GM21529 (cell line): ENCODE measurements at regions not wholly inside any gene's neighbourhood (a gene's known extent, or its start where the extent isn't known, plus 50 kb on each side); places are given as distances from the start of the nearest gene placed in this dataset.

Experiments
- ATAC-seq: cut with Tn5 transposase; IDR thresholded peaks from one replicate; pipeline ENCODE4 v1.9.1; 2021; ENCODE audit not compliant: unreplicated experiment

DNA sequence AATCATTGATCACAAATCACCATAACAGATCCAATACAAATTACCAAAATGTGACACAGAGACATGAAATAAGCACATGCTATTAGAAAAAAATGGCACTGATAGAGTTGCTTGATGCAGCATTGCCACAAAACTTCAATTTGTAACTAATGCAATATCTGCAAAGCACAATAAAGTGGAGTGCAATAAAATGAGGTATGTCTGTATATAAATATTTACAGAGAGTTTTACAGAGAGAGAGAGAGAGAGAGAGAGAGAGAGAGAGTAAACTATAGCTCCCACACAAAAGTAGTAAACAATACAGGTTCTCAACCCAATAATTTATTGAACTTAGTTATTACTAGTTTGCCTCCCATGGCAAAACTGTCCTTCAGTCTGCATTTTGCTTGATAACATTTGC lies 1807.0 kb downstream of the SUCLG1 start:
- ATAC-seq: no peak

GRCh38 chr2:82650038-82650437 lies 1809.0 kb downstream of the SUCLG1 start:
- no peak for ATAC-seq

GRCh38 chr2:82641598-82642180 lies 1817.4 kb downstream of the SUCLG1 start:
- no peak for ATAC-seq

DNA sequence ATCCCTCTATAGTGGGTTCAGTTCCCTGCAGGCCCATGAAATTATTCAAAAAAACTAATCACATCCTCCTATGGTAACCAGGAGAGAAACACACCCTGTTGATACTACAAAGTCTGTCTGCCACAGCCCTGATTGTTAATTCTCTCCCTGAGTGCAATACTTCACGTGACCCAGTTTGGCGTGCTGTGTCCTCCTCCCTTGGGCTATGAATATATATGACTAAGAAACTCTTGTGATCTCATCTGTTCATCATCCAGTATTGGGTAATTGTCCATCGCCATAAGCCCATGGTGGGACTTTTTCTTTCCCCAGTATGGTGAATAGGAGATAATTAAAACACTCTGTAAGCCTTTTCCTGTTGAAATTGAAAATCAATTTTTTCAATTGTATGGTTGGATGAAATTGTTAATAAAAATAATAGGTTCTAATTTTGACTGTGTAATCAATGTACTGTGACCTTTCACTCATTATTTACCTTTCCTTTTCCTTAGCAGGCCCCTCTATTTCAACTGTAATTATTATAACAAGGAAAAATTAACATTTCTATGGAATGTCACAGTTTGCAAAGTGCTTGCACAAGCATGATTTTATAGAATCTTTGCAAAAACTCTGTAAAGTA lies 1822.6 kb downstream of the SUCLG1 start:
- no peak for ATAC-seq

- ATAC-seq: no peak
These were observed 1860.1 kb downstream of the SUCLG1 start for GRCh38 chr2:82599021-82599420.

DNA sequence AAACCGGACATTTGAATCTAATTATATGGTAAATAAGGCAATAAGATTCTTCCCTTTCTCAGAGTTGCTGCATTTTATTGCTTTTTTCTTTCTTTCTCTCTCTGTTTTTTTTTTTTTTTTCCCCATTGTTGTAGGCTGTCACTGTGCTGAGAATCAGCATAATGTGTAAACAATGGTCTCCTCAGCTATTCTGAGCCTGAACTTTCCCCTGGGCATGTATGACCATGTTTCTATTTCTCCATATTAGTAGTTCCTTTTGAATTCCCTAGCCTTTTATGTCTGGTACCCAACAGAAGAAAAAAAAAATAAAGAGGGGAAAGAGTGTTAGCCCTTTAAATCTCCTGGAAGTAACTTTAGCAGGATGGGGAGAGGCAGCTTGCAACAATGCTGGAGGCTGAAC lies 1862.5 kb downstream of the SUCLG1 start:
- no peak for ATAC-seq

GRCh38 chr2:82591718-82592117 lies 1867.4 kb downstream of the SUCLG1 start:
- ATAC-seq: no peak

DNA sequence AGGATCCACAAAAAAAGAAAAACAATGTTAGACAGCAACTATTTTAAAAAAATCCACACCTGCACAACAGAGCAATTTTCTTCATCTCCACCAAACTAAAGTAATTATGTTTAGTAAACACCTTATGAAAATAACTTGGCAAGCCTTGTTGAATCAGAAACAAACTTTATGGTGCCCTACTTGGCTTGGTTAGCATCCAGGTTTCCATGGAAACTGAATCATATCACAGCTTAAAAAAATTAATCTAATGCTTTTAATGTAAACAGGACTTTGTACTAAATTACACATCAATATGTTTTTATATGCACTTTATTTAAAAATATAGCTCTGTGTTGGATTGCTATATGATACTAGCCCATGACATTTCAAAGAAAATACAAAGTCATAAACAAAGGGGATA lies 1882.4 kb downstream of the SUCLG1 start:
- ATAC-seq: no peak

DNA sequence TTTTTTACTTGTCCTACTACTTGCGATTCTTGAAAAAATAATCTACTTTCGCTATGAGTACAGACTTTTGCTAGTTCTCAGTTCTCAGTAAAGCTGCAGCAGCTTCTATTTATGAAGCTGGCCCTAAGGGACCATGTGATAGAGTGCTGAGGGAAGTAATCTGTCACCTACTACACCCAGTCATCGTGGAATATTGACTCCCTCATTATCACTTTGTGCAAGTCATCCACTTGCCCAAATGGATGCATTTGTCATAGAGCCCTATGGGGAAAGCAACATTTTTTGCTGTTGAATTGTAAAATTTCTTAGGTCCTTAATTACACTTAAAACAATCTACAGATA lies 1919.8 kb downstream of the SUCLG1 start:
- no peak for ATAC-seq

GRCh38 chr2:82538590-82539279 lies 1920.3 kb downstream of the SUCLG1 start:
- ATAC-seq: no peak

GRCh38 chr2:82528288-82528687 lies 1930.8 kb downstream of the SUCLG1 start:
- no peak for ATAC-seq

- no peak for ATAC-seq
These were observed 1932.0 kb downstream of the SUCLG1 start for GRCh38 chr2:82527124-82527523.

- no peak for ATAC-seq
These were observed 1932.8 kb downstream of the SUCLG1 start for GRCh38 chr2:82526277-82526676.

DNA sequence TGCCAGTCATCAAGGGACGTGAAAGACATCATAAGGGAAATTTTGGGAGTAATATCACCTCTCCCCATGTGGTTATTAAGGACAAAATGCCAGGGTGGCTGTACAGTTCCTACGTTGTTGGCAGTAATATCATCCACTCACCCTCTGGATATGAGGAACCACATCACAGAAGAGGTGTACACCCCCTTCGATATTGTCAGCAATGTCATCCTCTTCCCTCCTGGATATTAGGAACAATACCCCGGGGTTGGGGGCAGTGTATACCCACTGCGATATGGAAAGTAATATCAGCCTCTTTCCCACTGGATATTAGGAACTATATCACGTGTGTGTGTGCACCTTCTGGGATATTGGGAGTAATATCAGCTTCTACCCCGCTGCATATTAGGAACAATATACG lies 1933.3 kb downstream of the SUCLG1 start:
- no peak for ATAC-seq

DNA sequence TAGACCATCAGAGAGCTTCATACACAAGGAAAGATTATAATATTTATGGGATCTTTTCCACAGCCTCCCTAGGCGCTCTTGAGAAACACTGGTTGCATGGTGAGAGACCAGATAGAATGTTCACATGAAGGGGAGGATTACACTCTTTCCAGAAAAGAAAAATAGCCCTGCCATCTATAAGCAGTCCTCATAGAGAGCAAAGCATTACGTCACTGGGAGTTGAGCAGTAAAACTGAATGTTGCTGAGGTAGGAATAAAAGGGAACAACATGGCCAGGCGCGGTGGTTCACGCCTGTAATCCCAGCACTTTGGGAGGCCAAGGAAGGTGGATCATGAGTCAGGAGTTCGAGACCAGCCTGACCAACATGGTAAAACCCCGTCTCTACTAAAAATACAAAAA lies 1934.3 kb downstream of the SUCLG1 start:
- no peak for ATAC-seq

DNA sequence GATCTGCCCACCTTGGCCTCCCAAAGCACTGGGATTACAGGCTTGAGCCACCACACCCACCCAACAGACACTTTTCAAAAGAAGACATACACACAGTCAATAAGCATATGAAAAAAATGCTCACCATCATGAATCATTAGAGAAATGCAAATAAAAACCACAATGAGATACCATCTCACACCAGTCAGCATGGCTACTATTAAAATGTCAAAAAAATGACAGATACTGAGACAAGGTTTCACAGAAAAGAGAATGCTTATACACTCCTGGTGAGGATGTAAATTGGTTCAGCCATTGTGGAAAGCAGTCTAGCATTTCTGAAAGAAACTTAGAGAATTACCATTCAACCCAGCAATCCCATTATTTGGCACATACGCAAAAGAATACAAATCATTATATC lies 1947.2 kb downstream of the SUCLG1 start:
- ATAC-seq: no peak

GRCh38 chr2:82508702-82509101 lies 1950.4 kb downstream of the SUCLG1 start:
- ATAC-seq: no peak

- ATAC-seq: no peak
These were observed 1951.4 kb downstream of the SUCLG1 start for GRCh38 chr2:82507657-82508056.

DNA sequence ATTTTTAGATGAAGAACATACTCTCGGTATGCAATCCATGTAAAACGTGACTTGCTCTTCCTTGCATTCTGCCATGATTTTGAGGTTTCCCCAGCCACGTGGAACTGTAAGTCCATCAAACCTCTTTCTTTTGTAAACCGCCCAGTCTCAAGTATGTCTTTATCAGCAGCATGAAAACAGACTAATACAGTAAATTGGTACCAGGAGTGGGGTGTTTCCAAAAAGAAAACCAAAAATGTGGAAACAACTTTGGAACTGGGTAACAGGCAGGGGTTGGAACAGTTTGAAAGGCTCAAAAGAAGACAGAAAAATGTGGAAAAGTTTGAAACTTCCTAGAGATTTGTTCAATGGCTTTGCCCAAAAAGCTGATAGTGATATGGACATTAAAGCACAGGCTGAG lies 1957.9 kb downstream of the SUCLG1 start:
- no peak for ATAC-seq

DNA sequence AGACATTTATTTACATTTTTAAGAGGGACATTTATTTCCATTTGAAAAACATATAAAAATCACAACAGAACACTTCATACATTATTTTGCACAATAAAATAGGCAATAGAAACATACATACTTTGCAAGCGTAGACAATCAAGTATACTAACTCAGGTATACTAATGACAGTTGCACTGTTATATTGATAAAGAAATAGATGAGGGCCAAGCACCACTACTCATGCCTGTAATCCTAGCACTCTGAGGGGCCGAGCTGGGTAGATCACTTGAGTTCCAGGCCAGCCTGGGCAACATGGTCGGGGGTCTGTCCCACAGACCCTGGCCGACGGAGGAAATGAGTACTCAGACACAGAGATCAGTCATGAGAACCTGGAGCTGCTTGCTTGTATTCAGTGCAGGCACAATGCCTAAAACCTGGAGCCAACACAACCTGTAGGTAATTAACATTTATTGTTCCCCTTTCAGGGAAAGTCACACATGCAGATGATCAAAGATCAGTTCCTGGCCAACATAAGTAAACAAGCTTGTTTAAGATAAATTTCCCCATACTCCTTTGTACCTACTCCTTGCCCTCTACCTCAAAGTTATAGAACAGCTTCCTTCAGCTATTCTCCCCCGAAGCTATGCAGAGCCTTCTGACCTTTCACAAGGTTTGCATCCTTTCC lies 1960.2 kb downstream of the SUCLG1 start:
- ATAC-seq: no peak

GRCh38 chr2:82494739-82495138 lies 1964.3 kb downstream of the SUCLG1 start:
- no peak for ATAC-seq

DNA sequence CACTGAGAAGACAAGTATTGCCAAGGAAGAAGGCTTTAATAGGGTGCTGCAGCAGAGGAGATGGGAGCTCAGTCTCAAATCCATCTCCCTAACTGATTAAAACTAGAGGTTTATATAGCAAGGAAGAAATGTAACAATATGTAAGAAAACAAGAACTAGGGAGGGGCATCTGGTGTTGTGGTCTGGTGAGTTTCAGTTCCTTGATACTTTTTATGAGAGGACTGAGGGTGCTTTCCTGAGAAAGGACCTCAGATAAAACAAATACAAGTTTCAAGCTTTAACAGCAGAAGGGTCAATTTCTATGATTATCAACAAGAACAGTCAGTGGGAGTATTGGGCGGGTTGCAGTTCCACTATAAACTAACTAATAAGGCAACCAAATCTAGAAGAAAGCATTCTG lies 1967.5 kb downstream of the SUCLG1 start:
- no peak for ATAC-seq
